K562 (cell line): ENCODE measurements at regions not wholly inside any gene's neighbourhood (a gene's known extent, or its start where the extent isn't known, plus 50 kb on each side); places are given as distances from the start of the nearest gene placed in this dataset.
A peak's percentile ranks its signal among the peaks of the same experiment; 100 is the strongest.

Source experiments
- DEAF1 ChIP-seq: fragments of 450-650 bp; formaldehyde crosslinking; IDR thresholded peaks from 2 replicates; pipeline ENCODE4 v1.4.0; 2020; ENCODE audit warnings: mild to moderate bottlenecking, moderate library complexity
- SMC3 ChIP-seq: conservative IDR thresholded peaks from 2 replicates; pipeline ENCODE4 v1.6.1; 2011; ENCODE audit warnings: low read depth, low read length, improper control_type of control experiment; ENCODE audit not compliant: insufficient read depth
- SREBF2 ChIP-seq: sonication (generic); formaldehyde crosslinking; IDR thresholded peaks from 2 replicates; pipeline ENCODE4 v1.4.0; 2020; ENCODE audit warnings: mild to moderate bottlenecking, missing genetic modification reagents
- TFE3 ChIP-seq: fragments of 450-650 bp; formaldehyde crosslinking; IDR thresholded peaks from 2 replicates; pipeline ENCODE4 v1.4.0; 2020; ENCODE audit warnings: mild to moderate bottlenecking, mixed read lengths
- THAP7 ChIP-seq: fragments of 250-450 bp; sonication (Bioruptor Pico); IDR thresholded peaks from 2 replicates; pipeline ENCODE4 v1.5.0; 2021
- TF ChIP-seq, protein P1 (sequence below): fragments of 450-650 bp; IDR thresholded peaks from 2 replicates; pipeline ENCODE4 v1.6.1; 2016

DNA sequence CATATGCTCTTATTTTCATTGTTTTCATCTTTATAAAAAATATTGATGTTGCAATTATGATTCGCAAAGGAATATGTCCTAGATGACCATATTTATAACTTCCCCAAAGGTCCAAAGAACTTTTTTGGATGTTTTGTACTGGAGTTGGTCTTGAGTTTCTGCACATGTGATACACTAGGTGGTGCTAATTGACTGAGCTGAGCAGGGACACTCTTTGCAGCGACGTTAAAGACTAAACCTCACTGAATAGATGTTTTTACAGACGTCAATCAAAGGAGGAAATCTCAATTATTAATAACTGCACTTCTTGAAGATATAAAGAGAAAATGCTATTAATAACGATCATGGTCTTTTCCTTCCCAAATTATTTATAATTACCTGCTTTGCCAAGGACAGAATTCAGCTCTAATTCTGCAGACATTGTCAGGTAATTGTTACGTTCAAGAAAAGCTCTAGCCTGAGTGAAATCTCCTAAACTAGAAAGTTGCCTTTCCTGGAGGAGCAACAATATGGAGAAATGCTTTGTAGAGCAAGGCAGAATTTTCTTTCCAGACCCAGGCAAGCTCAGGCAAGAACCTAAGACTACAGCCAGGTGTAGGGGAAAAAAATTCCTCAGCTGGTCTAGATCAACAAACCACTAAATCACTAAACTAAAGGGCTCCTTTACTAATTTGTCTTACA lies 119.3 kb upstream of the RBBP8 start (continued):
- no peak for TF ChIP-seq THAP7 (CRISPR knock-in tag)
- TF ChIP-seq TFE3 (CRISPR knock-in tag), result peak; percentile 23; the same call in 1 of the 2 replicates
- TF ChIP-seq SREBF2, result no peak
- peak; percentile 47; the same call in 1 of the 2 replicates for TF ChIP-seq DEAF1
- TF ChIP-seq, protein P1, sequence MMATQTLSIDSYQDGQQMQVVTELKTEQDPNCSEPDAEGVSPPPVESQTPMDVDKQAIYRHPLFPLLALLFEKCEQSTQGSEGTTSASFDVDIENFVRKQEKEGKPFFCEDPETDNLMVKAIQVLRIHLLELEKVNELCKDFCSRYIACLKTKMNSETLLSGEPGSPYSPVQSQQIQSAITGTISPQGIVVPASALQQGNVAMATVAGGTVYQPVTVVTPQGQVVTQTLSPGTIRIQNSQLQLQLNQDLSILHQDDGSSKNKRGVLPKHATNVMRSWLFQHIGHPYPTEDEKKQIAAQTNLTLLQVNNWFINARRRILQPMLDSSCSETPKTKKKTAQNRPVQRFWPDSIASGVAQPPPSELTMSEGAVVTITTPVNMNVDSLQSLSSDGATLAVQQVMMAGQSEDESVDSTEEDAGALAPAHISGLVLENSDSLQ, result peak; percentile 64
- TF ChIP-seq SMC3, result 0 out of 2 replicates have a peak, but pooled peaks have one; percentile 9
